ENCODE measurements at regions not wholly inside any gene's neighbourhood (a gene's known extent, or its start where the extent isn't known, plus 50 kb on each side); places are given as distances from the start of the nearest gene placed in this dataset.
"Not testable (repeated sequence)": the region's sequence is repeated elsewhere in the genome, so short reads cannot be mapped to it uniquely, and the experiment has no call there.

DNA sequence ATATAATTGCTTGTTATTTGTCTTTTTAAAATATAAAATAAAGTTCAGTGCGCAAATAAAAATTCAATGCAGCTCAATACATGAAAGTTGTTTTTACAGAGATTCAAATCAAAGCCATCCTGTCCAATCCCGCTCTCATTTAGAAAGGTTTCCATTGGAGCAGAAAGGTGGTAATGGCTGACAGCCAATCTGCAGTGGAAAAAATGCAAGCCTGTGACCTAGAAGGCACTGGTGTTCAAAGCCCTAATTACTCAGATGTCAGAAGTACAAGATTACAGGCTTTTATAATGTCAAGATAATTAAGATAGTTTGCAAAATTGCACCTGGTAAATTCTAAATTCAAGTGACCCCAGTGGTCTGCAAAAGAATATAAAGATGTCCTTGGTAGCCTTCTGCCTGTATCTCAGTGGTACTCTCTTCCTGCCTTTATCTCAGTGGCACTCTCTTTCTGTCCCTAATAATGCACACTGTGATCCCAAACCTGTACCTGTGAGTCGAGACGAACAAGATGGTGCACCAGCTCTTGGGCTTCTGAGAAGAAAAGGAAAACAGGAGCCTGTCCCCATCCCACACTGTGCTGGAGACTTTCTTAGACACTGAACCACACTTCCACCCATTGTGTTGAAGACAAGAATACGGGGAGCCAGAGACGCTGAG is 212.6 kb upstream of the FRG1 start:
- not testable (repeated sequence) for H3K27ac ChIP-seq

DNA sequence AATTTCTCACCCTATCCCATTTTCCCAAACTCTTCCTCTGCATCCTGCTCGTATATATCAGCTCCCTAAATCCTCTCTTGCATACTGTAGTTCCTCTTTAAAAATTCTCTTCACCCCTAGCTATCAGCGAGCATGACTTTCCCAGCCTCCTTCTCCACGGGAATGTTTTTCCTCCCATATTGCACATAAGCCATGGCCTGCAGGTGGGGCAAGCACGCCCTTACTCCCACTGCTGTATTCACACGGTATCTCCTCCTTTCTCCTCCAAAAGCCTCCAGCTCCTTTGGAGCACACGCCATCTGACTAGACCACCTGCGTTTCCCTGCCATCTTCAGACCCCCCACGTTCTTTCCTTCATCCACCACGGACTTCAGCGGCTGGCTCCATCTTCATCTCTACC is 208.7 kb upstream of the FRG1 start:
- H3K27ac ChIP-seq = not testable (repeated sequence)

DNA sequence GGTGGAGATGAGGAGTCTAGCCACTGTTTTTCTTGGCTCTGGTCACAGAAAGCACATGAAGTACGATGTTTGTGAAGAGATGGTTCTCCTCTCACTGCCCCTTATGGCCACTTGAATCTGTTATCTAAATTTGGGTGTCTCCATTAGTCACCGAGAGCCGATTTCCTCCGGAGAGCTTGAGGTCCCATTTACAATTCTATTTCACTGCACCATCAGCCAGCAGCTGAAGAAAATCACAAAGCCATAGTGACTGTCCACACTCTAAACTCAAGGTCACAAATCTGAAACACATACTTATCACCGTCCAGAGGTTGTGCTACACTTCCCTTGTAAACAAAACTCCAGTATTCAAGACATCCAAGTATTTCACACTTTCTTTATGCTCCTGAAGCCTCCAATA is 207.2 kb upstream of the FRG1 start:
- not testable (repeated sequence) for H3K27ac ChIP-seq

DNA sequence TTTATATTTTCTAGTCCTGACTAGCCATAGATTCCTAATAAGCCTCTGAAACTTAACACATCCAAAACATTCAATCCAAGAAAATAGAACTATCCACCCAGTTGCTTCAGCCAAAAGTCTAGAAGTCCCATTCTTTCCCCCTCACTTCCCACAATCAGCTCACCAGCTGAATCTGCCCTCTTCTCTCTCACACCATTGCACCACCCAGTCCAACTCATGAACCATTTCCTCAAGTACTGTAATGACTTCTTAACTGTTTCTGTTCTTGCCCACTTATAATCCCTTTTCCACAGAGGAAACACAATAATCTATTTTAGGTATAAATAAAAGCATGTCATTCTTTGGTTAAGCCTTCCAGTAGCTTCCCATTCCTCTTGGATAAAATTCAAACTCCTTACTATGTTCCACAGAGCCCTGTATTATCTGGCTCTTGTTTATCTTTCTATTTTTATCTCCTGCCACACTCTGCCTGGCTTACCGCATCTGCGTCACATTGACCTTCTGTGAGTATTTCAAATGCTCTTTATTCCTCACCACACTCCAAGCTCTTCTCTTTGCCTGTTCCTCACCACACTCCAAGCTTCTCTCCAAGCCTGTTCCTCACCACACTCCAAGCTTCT is 205.9 kb upstream of the FRG1 start:
- not testable (repeated sequence) for H3K27ac ChIP-seq

DNA sequence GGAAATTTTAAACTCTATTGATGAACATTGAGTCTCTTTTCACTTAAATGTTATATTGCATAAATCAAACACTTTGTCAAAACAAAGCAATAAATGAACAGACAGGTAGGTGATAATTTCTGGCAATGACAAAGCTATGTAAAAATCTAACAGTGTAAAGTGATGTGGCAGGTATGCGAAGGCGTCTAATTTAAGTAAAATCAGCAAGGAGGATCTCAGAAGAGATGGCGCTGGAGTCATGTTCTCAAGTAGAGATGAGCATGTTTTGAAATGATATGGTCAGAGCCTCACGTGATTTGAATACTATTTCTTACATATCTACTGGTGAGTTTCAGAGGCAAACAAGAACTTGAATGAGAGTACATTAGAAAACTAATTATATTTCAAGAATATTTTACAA is 204.0 kb upstream of the FRG1 start:
- H3K27ac ChIP-seq = not testable (repeated sequence)

DNA sequence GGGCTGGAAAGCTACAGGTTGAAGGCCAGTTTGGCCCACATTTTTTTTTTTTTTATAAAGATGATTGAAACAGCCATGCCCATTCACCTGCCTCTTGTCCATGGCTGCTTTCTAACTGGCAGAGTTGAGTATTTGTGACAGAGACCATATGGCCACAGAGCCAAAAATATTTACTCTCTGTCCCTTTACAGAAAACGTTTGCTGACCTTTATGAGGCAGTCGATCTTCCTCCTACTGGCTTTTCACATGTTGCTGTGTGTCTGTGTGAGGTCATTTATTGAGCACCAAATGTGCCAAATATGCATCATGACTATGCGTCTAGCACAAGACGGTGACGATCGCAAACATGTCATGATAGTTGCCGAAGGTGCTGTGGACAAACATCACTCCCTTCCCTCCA is 200.6 kb upstream of the FRG1 start:
- H3K27ac ChIP-seq = not testable (repeated sequence)

DNA sequence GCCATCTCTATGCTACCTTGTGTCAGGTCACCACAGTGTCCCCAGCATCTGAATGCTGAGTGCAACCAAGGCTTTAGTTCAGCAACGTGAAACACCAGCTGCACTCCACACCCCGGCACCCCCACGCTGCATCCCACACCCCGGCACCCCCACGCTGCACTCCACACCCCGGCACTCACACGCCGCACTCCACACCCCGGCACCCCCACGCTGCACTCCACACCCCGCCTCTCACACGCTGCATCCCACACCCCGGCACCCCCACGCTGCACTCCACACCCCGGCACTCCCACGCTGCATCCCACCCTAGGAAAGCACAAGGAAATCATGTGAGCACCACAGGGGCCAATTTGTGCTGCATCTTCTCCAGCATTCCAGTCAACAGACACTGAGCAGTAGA is 199.8 kb upstream of the FRG1 start:
- TF ChIP-seq, protein P1, sequence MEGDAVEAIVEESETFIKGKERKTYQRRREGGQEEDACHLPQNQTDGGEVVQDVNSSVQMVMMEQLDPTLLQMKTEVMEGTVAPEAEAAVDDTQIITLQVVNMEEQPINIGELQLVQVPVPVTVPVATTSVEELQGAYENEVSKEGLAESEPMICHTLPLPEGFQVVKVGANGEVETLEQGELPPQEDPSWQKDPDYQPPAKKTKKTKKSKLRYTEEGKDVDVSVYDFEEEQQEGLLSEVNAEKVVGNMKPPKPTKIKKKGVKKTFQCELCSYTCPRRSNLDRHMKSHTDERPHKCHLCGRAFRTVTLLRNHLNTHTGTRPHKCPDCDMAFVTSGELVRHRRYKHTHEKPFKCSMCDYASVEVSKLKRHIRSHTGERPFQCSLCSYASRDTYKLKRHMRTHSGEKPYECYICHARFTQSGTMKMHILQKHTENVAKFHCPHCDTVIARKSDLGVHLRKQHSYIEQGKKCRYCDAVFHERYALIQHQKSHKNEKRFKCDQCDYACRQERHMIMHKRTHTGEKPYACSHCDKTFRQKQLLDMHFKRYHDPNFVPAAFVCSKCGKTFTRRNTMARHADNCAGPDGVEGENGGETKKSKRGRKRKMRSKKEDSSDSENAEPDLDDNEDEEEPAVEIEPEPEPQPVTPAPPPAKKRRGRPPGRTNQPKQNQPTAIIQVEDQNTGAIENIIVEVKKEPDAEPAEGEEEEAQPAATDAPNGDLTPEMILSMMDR (conservative IDR thresholded peaks at IDR 0.05) = no peak
- H3K27ac ChIP-seq = no peak overlapping the region

DNA sequence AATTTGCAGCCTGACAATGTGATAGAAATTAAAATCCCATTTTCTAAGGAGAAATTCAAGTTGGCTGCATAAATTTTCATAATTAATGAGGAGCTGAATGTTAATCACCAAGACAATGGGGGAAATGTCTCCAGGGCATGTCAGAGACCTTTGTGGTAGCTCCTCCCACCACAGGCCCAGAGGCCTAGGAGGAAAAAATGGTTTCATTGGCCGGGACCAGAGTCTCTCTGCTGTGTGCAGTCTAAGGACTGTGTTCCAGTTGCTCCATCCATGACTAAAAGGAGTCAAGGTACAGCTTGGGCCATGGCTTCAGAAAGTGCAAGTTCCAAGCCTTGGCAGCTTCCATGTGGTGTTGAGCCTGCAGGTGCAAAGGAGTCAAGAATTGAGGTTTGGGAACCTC is 187.6 kb upstream of the FRG1 start:
- not testable (repeated sequence) for H3K27ac ChIP-seq

DNA sequence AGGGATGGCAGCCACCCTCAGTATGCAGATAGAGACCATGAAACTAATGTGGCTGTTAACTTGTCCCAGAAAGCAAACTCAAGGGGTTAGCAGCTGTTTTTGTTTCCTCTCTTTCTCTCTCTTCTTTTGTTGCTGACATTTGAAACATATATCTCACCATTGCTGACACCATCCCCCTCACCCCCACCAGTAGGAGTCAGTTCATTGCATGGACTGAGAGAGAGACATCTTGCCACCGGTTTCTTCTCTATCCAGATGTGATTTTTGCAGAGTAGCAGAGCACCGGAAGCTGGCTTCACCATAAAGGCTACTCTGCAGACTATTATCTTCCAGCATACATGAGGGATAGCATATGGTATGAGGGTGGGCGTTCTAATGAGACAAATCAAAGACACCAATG is 177.1 kb upstream of the FRG1 start:
- TF ChIP-seq, protein P1 (conservative IDR thresholded peaks at IDR 0.05) = no peak
- no peak overlapping the region for H3K27ac ChIP-seq

DNA sequence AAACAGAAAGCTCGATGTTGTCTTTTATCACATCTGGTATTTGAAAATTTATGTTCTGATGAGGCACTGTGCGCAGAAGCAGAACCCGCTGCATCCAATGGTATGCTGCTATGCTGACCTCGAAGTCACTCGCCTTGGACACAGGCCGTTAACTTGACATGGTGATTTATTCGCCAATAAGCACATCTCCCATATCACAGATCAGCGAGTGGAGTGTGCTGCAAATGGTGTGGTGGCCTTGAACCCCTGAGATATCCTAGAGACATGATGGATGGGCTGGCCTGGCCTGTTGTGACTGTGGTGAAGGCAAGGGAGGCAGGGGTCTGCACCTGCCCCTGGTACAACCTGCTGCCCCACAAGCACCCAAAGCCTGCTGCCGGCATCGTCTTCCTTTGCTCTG is 175.4 kb upstream of the FRG1 start:
- TF ChIP-seq, protein P1 (conservative IDR thresholded peaks at IDR 0.05) = no peak
- no peak overlapping the region for H3K27ac ChIP-seq

DNA sequence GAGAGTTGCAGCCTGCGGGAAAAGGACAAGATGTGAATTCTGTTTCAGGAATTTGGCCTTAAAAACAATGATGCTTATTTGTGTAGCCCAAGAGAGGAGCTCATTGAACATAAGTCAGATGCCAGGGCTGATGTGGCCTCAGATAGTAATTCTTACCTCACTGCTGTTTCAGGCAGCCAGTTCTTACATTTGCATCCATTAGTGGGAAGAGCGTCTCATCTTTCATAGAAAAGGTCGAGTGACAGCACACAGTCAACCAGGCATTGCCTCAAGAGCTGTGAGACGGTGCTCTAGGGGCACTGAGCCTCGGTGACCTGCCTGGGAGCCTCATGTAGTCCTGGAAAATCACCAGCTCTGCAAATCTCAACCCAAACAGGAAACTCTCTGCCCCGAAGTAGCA is 174.9 kb upstream of the FRG1 start:
- TF ChIP-seq, protein P1 (conservative IDR thresholded peaks at IDR 0.05) = no peak
- no peak overlapping the region for H3K27ac ChIP-seq

DNA sequence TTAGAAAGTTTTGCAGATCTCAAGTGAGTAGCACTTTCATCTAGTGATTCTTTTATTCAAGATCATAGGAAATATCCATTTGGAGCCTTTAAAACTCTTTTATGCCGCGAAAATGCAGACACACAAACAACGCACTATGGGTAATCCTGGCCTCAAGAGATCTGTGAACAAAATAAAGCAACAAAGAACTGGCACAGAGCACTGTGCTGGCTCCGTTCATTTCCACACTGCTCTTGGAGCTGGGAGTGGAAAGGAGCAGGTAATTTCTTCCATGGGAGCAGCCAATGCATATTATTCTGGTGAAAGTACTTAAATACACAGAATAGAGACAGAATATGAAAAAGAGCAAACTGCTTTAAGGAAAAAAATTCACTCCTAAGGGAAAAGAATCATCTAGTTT is 172.7 kb upstream of the FRG1 start:
- no peak overlapping the region for H3K27ac ChIP-seq
- TF ChIP-seq, protein P1 (conservative IDR thresholded peaks at IDR 0.05) = no peak

All from VCaP (cell line).